Body of pancreas (tissue), 4 donors: ENCODE measurements at regions not wholly inside any gene's neighbourhood (a gene's known extent, or its start where the extent isn't known, plus 50 kb on each side); places are given as distances from the start of the nearest gene placed in this dataset.

Experiments used
- CTCF ChIP-seq, 7 experiments: fragments of 450-650 bp in 4 of 7; fragments of 200-600 bp in 3 of 7; sonication (generic) in 3 of 7; IDR thresholded peaks; one replicate each; pipeline ENCODE4 v1.5.1; 2016 to 2019; ENCODE audit warnings: antibody characterized with exemption in 7 of 7
- POLR2A ChIP-seq, 3 donors: fragments of 450-650 bp; IDR thresholded peaks; one replicate each; pipeline ENCODE4 v1.6.1; 2016; ENCODE audit warnings: antibody characterized with exemption in 3 of 3, mild to moderate bottlenecking in 2 of 3

- TF ChIP-seq CTCF (IDR thresholded peaks at IDR 0.05) (no peak), POLR2A (IDR thresholded peaks at IDR 0.05) (no peak)
Measured at GRCh38 chr17:34781071-34781470, 180.2 kb downstream of the CCT6B start.
